HEK293 (cell line): ENCODE measurements at regions not wholly inside any gene's neighbourhood (a gene's known extent, or its start where the extent isn't known, plus 50 kb on each side); places are given as distances from the start of the nearest gene placed in this dataset.

Source experiments
- CTCF ChIA-PET: fragments of 350-600 bp; formaldehyde crosslinking; extraction: SDS; loops from one replicate; lab custom pipeline; 2021; ENCODE audit warnings: antibody characterized with exemption; lab: Yijun Ruan, JAX
- POLR2A ChIA-PET: fragments of 300-600 bp; formaldehyde crosslinking; extraction: SDS; loops from one replicate; lab custom pipeline; 2020; ENCODE audit warnings: antibody characterized with exemption, inconsistent platforms; lab: Yijun Ruan, JAX
- H3K27ac ChIP-seq: fragments of 200-500 bp; sonication (Bioruptor generic); 2 replicates; pipeline ENCODE4 v1.5.1; 2014; ENCODE audit warnings: low read depth, low read length, control low read depth, inconsistent platforms; ENCODE audit errors: extremely low read depth
- H3K36me3 ChIP-seq, 2 experiments: fragments of 200-500 bp in 1 of 2; sonication (Bioruptor generic) in 1 of 2; 1 replicate in 1 of 2; 2 replicates in 1 of 2; pipeline ENCODE4 v1.5.1; 2014 to 2017; ENCODE audit warnings: inconsistent platforms in 2 of 2, low read length in 2 of 2; ENCODE audit not compliant: control insufficient read depth in 2 of 2, insufficient read depth in 1 of 2
- H3K4me1 ChIP-seq: fragments of 200-500 bp; sonication (Bioruptor generic); 2 replicates; pipeline ENCODE4 v1.5.1; 2014; ENCODE audit warnings: mild to moderate bottlenecking, low read length, inconsistent platforms; ENCODE audit not compliant: control insufficient read depth, insufficient read depth
- H3K4me3 ChIP-seq: 2 replicates; pipeline ENCODE4 v1.5.1; 2011; ENCODE audit warnings: low read depth, mild to moderate bottlenecking, control low read depth, low read length, moderate library complexity
- H3K9me3 ChIP-seq: fragments of 200-500 bp; sonication (Bioruptor generic); 2 replicates; pipeline ENCODE4 v1.5.1; 2014; ENCODE audit warnings: low read depth, low read length, inconsistent platforms; ENCODE audit not compliant: control insufficient read depth, insufficient read depth
- EGR2 ChIP-seq: fragments of 450-650 bp; formaldehyde crosslinking; IDR thresholded peaks from 2 replicates; pipeline ENCODE4 v1.5.1; 2016; ENCODE audit warnings: low read depth, missing biosample characterization, missing genetic modification characterization
- KLF7 ChIP-seq: fragments of 450-650 bp; formaldehyde crosslinking; IDR thresholded peaks from 2 replicates; pipeline ENCODE4 v1.5.1; 2016; ENCODE audit warnings: missing biosample characterization, missing genetic modification characterization, borderline replicate concordance
- KLF9 ChIP-seq: fragments of 450-650 bp; formaldehyde crosslinking; IDR thresholded peaks from 2 replicates; pipeline ENCODE4 v1.5.1; 2016; ENCODE audit warnings: missing biosample characterization, missing genetic modification characterization, low read depth
- RBAK ChIP-seq: fragments of 450-650 bp; formaldehyde crosslinking; IDR thresholded peaks from 2 replicates; pipeline ENCODE4 v1.5.1; 2016; ENCODE audit warnings: missing biosample characterization, missing genetic modification characterization
- SP2 ChIP-seq: fragments of 450-650 bp; formaldehyde crosslinking; IDR thresholded peaks from 2 replicates; pipeline ENCODE4 v1.5.1; 2016; ENCODE audit warnings: missing biosample characterization, missing genetic modification characterization
- TCF7L2 ChIP-seq: IDR thresholded peaks from 2 replicates; pipeline ENCODE4 v1.6.1; 2011; ENCODE audit warnings: low read depth, mild to moderate bottlenecking, inconsistent platforms, low read length, moderate library complexity, borderline replicate concordance
- ZBTB1 ChIP-seq: fragments of 450-650 bp; formaldehyde crosslinking; IDR thresholded peaks from 2 replicates; pipeline ENCODE4 v1.5.1; 2016; ENCODE audit warnings: missing biosample characterization, missing genetic modification characterization
- ZBTB44 ChIP-seq: fragments of 450-650 bp; IDR thresholded peaks from 2 replicates; pipeline ENCODE4 v1.5.1; 2018; ENCODE audit warnings: missing biosample characterization, mild to moderate bottlenecking, missing genetic modification characterization
- ZFHX2 ChIP-seq: fragments of 450-650 bp; formaldehyde crosslinking; conservative IDR thresholded peaks from 2 replicates; pipeline ENCODE4 v1.5.1; 2016; ENCODE audit warnings: missing biosample characterization, missing genetic modification characterization
- ZFP3 ChIP-seq: fragments of 450-650 bp; formaldehyde crosslinking; IDR thresholded peaks from 2 replicates; pipeline ENCODE4 v1.5.1; 2016; ENCODE audit warnings: low read depth, missing biosample characterization, missing genetic modification characterization
- ZIC2 ChIP-seq: fragments of 450-650 bp; formaldehyde crosslinking; IDR thresholded peaks from 2 replicates; pipeline ENCODE4 v1.5.1; 2016; ENCODE audit warnings: missing biosample characterization, missing genetic modification characterization
- ZNF16 ChIP-seq: fragments of 450-650 bp; formaldehyde crosslinking; IDR thresholded peaks from 2 replicates; pipeline ENCODE4 v1.5.1; 2016; ENCODE audit warnings: low read depth, missing biosample characterization, missing genetic modification characterization
- ZNF2 ChIP-seq: fragments of 450-650 bp; formaldehyde crosslinking; IDR thresholded peaks from 2 replicates; pipeline ENCODE4 v1.5.1; 2016; ENCODE audit warnings: missing biosample characterization, missing genetic modification characterization
- ZNF23 ChIP-seq: fragments of 450-650 bp; formaldehyde crosslinking; IDR thresholded peaks from 2 replicates; pipeline ENCODE4 v1.5.1; 2016; ENCODE audit warnings: missing biosample characterization, missing genetic modification characterization, borderline replicate concordance
- ZNF335 ChIP-seq: fragments of 450-650 bp; formaldehyde crosslinking; conservative IDR thresholded peaks from 2 replicates; pipeline ENCODE4 v1.5.1; 2016; ENCODE audit warnings: missing biosample characterization, missing genetic modification characterization
- ZNF354C ChIP-seq: fragments of 450-650 bp; formaldehyde crosslinking; IDR thresholded peaks from 2 replicates; pipeline ENCODE4 v1.5.1; 2016; ENCODE audit warnings: missing biosample characterization, missing genetic modification characterization, low read depth, borderline replicate concordance
- ZNF362 ChIP-seq: fragments of 450-650 bp; formaldehyde crosslinking; IDR thresholded peaks from 2 replicates; pipeline ENCODE4 v1.5.1; 2016; ENCODE audit warnings: missing biosample characterization, missing genetic modification characterization
- ZNF394 ChIP-seq: fragments of 450-650 bp; formaldehyde crosslinking; IDR thresholded peaks from 2 replicates; pipeline ENCODE4 v1.5.1; 2016; ENCODE audit warnings: missing biosample characterization, missing genetic modification characterization, mild to moderate bottlenecking, moderate library complexity, borderline replicate concordance
- ZNF426 ChIP-seq: fragments of 450-650 bp; formaldehyde crosslinking; IDR thresholded peaks from 2 replicates; pipeline ENCODE4 v1.5.1; 2017; ENCODE audit warnings: missing biosample characterization, missing genetic modification characterization, mild to moderate bottlenecking, inconsistent platforms, moderate library complexity
- ZNF510 ChIP-seq: fragments of 450-650 bp; formaldehyde crosslinking; IDR thresholded peaks from 2 replicates; pipeline ENCODE4 v1.5.1; 2018; ENCODE audit warnings: mild to moderate bottlenecking, missing genetic modification characterization, missing biosample characterization; ENCODE audit not compliant: insufficient replicate concordance
- ZNF600 ChIP-seq: fragments of 450-650 bp; formaldehyde crosslinking; IDR thresholded peaks from 2 replicates; pipeline ENCODE4 v1.5.1; 2016; ENCODE audit warnings: missing biosample characterization, missing genetic modification characterization
- ZNF621 ChIP-seq: fragments of 450-650 bp; formaldehyde crosslinking; IDR thresholded peaks from 2 replicates; pipeline ENCODE4 v1.5.1; 2017; ENCODE audit warnings: missing biosample characterization, missing genetic modification characterization
- ZNF776 ChIP-seq: fragments of 450-650 bp; formaldehyde crosslinking; IDR thresholded peaks from 2 replicates; pipeline ENCODE4 v1.5.0; 2017; ENCODE audit warnings: missing biosample characterization, missing genetic modification characterization, borderline replicate concordance

- TF ChIP-seq ZNF354C (tag by site-specific recombination) (no peak), EGR2 (no peak)
Observed at GRCh38 chr4:154164931-154165839, 326.4 kb downstream of the DCHS2 start (continued).

- CTCF ChIA-PET, result no interaction called here
- H3K4me1 ChIP-seq, result peaks cover 12% of the 10 kb centered on the region; the same call in 1 of the 2 replicates
- POLR2A ChIA-PET, result no interaction called here
- no peak overlapping the region for H3K27ac ChIP-seq
- TF ChIP-seq ZBTB1 (tag by site-specific recombination) (no peak), ZNF621 (tag by site-specific recombination) (no peak), ZBTB44 (no peak), ZIC2 (tag by site-specific recombination) (no peak), ZFHX2 (tag by site-specific recombination) (no peak), ZNF426 (tag by site-specific recombination) (no peak), TCF7L2 (no peak), ZNF510 (no peak), KLF7 (tag by site-specific recombination) (no peak), ZNF16 (tag by site-specific recombination) (no peak), KLF9 (tag by site-specific recombination) (no peak), ZNF23 (tag by site-specific recombination) (no peak), SP2 (no peak), ZFP3 (tag by site-specific recombination) (no peak), ZNF354C (tag by site-specific recombination) (no peak), RBAK (no peak), ZNF600 (tag by site-specific recombination) (no peak), ZNF394 (tag by site-specific recombination) (no peak), ZNF2 (tag by site-specific recombination) (no peak)
- no peaks in the 10 kb centered on the region for H3K36me3 ChIP-seq
- H3K9me3 ChIP-seq, result no peaks in the 10 kb centered on the region
- H3K4me3 ChIP-seq, result no peak overlapping the region
Observed at GRCh38 chr4:154160519-154161301, 330.9 kb downstream of the DCHS2 start.

- CTCF ChIA-PET, result no interaction called here
Observed at GRCh38 chr4:154158361-154159155, 333.0 kb downstream of the DCHS2 start.

More at GRCh38 chr4:154158361-154159155, 333.0 kb downstream of the DCHS2 start:
- Histone ChIP-seq H3K27ac (no peak overlapping the region), H3K9me3 (no peaks in the 10 kb centered on the region), H3K4me3 (no peak overlapping the region), H3K36me3 (no peaks in the 10 kb centered on the region), H3K4me1 (peaks cover 6% of the 10 kb centered on the region; the same call in 1 of the 2 replicates)
- TF ChIP-seq ZNF776 (tag by site-specific recombination) (no peak), ZNF335 (tag by site-specific recombination) (0 out of 2 replicates have a peak, but pooled peaks have one; percentile 37), ZNF362 (tag by site-specific recombination) (no peak)
- POLR2A ChIA-PET, result no interaction called here
